ENCODE measurements at regions not wholly inside any gene's neighbourhood (a gene's known extent, or its start where the extent isn't known, plus 50 kb on each side); places are given as distances from the start of the nearest gene placed in this dataset.

- 70 to 92% (median 83%) methylated on average over 2 of the region's 2 CpGs for WGBS, 5 donors
- intact Hi-C loops (cut with DNase I; ENCODE audit: low total_unique reads): no loop called here
- H3K27me3 ChIP-seq (replicated peaks in 1 of 7): peaks cover 0 to 9% (median 0%) of the 10 kb centered on the region in 7 donors
- no peak for DNase-seq
- no peaks in the 10 kb centered on the region for H3K9me3 ChIP-seq
- TF ChIP-seq CTCF (IDR thresholded peaks at IDR 0.05 in 8 of 11, conservative IDR thresholded peaks at IDR 0.05 in 3 of 11) (no peak), POLR2AphosphoS5 (IDR thresholded peaks at IDR 0.05) (no peak), POLR2A (IDR thresholded peaks at IDR 0.05) (no peak)
- no peaks in the 10 kb centered on the region for H3K36me3 ChIP-seq
- H3K4me3 ChIP-seq: no peak overlapping the region
- no peak overlapping the region for H3K27ac ChIP-seq
- no peaks in the 10 kb centered on the region for H3K4me1 ChIP-seq
These were observed 90.6 kb downstream of the TNFSF13B start for GRCh38 chr13:108360139-108360538.

GRCh38 chr13:108361769-108362168 is 92.3 kb downstream of the TNFSF13B start:
- TF ChIP-seq POLR2A (IDR thresholded peaks at IDR 0.05): no peak
- no peak for TF ChIP-seq CTCF (IDR thresholded peaks at IDR 0.05 in 8 of 11, conservative IDR thresholded peaks at IDR 0.05 in 3 of 11)
- TF ChIP-seq POLR2AphosphoS5 (IDR thresholded peaks at IDR 0.05): no peak
- Histone ChIP-seq H3K9me3 (no peaks in the 10 kb centered on the region), H3K36me3 (no peaks in the 10 kb centered on the region), H3K4me3 (no peak overlapping the region), H3K27ac (no peak overlapping the region), H3K27me3 (replicated peaks in 1 of 7) (peaks cover 0 to 9% (median 0%) of the 10 kb centered on the region in 7 donors), H3K4me1 (no peaks in the 10 kb centered on the region)
- WGBS, 5 donors: 54 to 70% (median 66%) methylated on average over 9 of the region's 9 CpGs
- intact Hi-C loops (cut with DNase I; ENCODE audit: low total_unique reads): no loop called here
- DNase-seq: no peak

- H3K9me3 ChIP-seq: no peaks in the 10 kb centered on the region
- WGBS, 5 donors: 54 to 93% (median 68%) methylated on average over 5 of the region's 5 CpGs
- no peaks in the 10 kb centered on the region for H3K4me1 ChIP-seq
- intact Hi-C loops (cut with DNase I; ENCODE audit: low total_unique reads): no loop called here
- DNase-seq: no peak
- H3K4me3 ChIP-seq: no peak overlapping the region
- H3K36me3 ChIP-seq: no peaks in the 10 kb centered on the region
- peaks cover 0 to 9% (median 0%) of the 10 kb centered on the region in 7 donors for H3K27me3 ChIP-seq (replicated peaks in 1 of 7)
- TF ChIP-seq POLR2A (IDR thresholded peaks at IDR 0.05) (no peak), CTCF (IDR thresholded peaks at IDR 0.05 in 8 of 11, conservative IDR thresholded peaks at IDR 0.05 in 3 of 11) (no peak), POLR2AphosphoS5 (IDR thresholded peaks at IDR 0.05) (no peak)
- no peak overlapping the region for H3K27ac ChIP-seq
These were observed 94.1 kb downstream of the TNFSF13B start for GRCh38 chr13:108363666-108364065.

- intact Hi-C loops (cut with DNase I; ENCODE audit: low total_unique reads): no loop called here
- H3K27ac ChIP-seq: no peak overlapping the region
- no peaks in the 10 kb centered on the region for H3K36me3 ChIP-seq
- no peaks in the 10 kb centered on the region for H3K4me1 ChIP-seq
- H3K4me3 ChIP-seq: no peak overlapping the region
- 40 to 64% (median 51%) methylated on average over 4 of the region's 4 CpGs for WGBS, 5 donors
- peaks cover 0 to 9% (median 0%) of the 10 kb centered on the region in 7 donors for H3K27me3 ChIP-seq (replicated peaks in 1 of 7)
- no peaks in the 10 kb centered on the region for H3K9me3 ChIP-seq
- DNase-seq: no peak
- TF ChIP-seq POLR2A (IDR thresholded peaks at IDR 0.05) (no peak), CTCF (IDR thresholded peaks at IDR 0.05 in 8 of 11, conservative IDR thresholded peaks at IDR 0.05 in 3 of 11) (no peak), POLR2AphosphoS5 (IDR thresholded peaks at IDR 0.05) (no peak)
These were observed 95.7 kb downstream of the TNFSF13B start for GRCh38 chr13:108365255-108365654.

Data from spleen (tissue), 11 donors.